ENCODE measurements at regions not wholly inside any gene's neighbourhood (a gene's known extent, or its start where the extent isn't known, plus 50 kb on each side); places are given as distances from the start of the nearest gene placed in this dataset.

DNA sequence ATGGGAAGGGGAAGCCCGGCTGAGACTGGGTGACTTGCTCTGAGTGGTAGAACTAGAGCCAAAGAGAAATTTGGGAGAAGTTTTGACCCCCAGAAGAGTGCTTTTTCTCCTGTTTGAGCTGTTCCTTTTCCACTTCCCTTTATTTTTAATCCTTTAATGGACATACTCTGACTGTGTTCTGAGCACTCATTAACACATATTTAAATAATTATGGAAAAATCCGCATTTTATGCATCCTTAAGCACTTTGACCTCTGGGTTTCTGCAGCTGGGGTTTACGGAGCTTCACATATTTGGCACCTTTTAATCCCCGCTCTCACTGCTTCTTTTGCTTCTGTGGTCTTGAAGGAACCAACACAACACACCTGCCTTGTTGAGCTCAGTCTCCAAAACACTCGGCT, 114.7 kb downstream of the FOXL1 start:
- no peak overlapping the region for H3K4me3 ChIP-seq
- no peak overlapping the region for H2AFZ ChIP-seq
- no peaks in the 10 kb centered on the region for H3F3A ChIP-seq (ENCODE audit: insufficient read depth)
- H3K79me2 ChIP-seq (ENCODE audit: insufficient read depth): no peaks in the 10 kb centered on the region
- in situ Hi-C loops (cut with MboI): no loop called here
- TF ChIP-seq EZH2phosphoT487 (IDR thresholded peaks at IDR 0.05; ENCODE audit: insufficient read depth, low read depth): no peak
- no peaks in the 10 kb centered on the region for H3K9me2 ChIP-seq (ENCODE audit: insufficient read depth)
- no peaks in the 10 kb centered on the region for H4K20me1 ChIP-seq (ENCODE audit: insufficient read depth)
- no peaks in the 10 kb centered on the region for H3K4me1 ChIP-seq (ENCODE audit: insufficient read depth)
- peaks cover 28% of the 10 kb centered on the region for H3K27me3 ChIP-seq (replicated peaks; ENCODE audit: insufficient read depth)
- no peak overlapping the region for H3K9ac ChIP-seq
- 38 to 45% methylated on average over 5 of the region's 5 CpGs for WGBS, 2 experiments (ENCODE audit: low coverage in 1 of 2, low lambda C conversion rate in 2 of 2, missing lambda C conversion rate in 2 of 2)
- H3K27ac ChIP-seq: no peak overlapping the region
- no peaks in the 10 kb centered on the region for H3K36me3 ChIP-seq (ENCODE audit: low read depth)
- no peak overlapping the region for H3K4me2 ChIP-seq (ENCODE audit: unreplicated experiment)
- H3K9me3 ChIP-seq (ENCODE audit: low read depth): no peaks in the 10 kb centered on the region
- no peak for DNase-seq

DNA sequence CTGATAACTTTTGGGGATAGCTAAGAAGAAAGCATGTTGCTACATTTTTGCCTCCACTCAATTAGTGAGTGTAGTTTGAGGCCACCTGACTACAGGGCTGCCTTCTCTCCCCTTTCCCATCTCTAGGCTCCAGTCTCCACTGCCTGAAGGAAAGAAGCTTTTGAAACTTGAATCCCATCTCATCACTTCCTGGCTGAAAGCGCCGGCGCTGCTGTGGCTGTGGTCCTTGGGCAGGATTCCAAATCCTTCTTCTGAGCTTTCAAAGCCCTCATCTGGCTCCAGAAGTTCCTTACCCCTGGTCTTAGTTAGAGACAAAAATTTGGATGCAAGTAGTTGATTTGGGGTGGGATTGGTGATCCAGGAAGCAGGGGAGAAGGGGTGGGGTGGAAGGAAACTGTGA, 119.4 kb downstream of the FOXL1 start:
- Histone ChIP-seq H3K36me3 (ENCODE audit: low read depth) (no peaks in the 10 kb centered on the region), H3K27me3 (replicated peaks; ENCODE audit: insufficient read depth) (peaks cover 17% of the 10 kb centered on the region), H3K9ac (no peak overlapping the region), H3K4me1 (ENCODE audit: insufficient read depth) (no peaks in the 10 kb centered on the region), H4K20me1 (ENCODE audit: insufficient read depth) (no peaks in the 10 kb centered on the region), H3K4me3 (no peak overlapping the region), H3F3A (ENCODE audit: insufficient read depth) (no peaks in the 10 kb centered on the region), H3K4me2 (ENCODE audit: unreplicated experiment) (no peak overlapping the region), H3K27ac (no peak overlapping the region), H3K9me2 (ENCODE audit: insufficient read depth) (no peaks in the 10 kb centered on the region), H3K9me3 (ENCODE audit: low read depth) (no peaks in the 10 kb centered on the region), H3K79me2 (ENCODE audit: insufficient read depth) (no peaks in the 10 kb centered on the region), H2AFZ (no peak overlapping the region)
- WGBS, 2 experiments (ENCODE audit: low coverage in 1 of 2, low lambda C conversion rate in 2 of 2, missing lambda C conversion rate in 2 of 2): 4 to 5% methylated on average over 3 of the region's 3 CpGs
- DNase-seq: peak; percentile 17
- in situ Hi-C loops (cut with MboI): no loop called here
- no peak for TF ChIP-seq EZH2phosphoT487 (IDR thresholded peaks at IDR 0.05; ENCODE audit: insufficient read depth, low read depth)
- no peak for TF ChIP-seq EZH2 (IDR thresholded peaks at IDR 0.05; ENCODE audit: insufficient read depth, poor library complexity, severe bottlenecking)

DNA sequence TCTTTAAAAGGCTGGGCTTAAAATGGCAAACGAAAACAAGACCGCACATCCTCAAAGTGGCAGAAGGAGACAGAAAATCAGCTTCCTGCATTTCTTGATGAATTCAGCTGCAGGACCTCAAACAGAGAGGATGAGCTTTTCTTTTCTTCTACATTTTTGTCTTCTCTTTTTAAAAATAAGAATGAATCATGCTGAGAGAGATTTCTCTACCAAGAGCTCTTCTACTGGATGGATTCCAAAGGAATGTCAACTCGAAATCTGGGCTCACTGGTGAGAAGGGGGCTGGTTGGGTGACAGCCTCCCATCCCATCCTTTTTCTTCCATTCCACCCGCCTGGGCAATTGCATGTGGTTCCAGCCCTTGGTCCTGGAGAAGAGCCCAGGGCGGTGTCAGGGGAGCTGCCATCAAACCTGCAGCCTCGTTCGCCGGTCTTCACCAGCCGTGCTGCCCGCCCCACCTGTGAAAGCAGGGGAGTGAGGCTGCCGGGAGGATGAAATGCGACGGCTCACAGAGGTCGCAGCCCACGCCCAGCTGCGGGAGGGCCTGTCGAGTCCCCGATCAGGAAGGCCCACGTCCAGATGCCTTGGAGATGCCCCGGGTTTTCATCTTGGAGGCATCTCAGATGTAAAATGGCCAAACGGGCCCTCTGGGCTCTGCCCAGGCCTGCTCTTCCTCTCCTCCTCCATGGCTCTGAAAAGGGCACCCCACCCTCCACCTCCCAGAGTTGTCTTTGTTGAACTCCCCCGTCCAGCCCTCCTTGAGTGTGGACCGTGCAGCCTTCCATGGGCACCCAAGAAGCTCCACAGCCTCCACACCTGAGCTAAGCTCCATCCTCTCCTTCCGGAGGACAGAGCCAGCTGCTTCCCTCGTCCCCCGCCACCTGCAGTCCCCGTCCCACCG, 121.9 kb downstream of the FOXL1 start:
- WGBS, 2 experiments (ENCODE audit: low coverage in 1 of 2, low lambda C conversion rate in 2 of 2, missing lambda C conversion rate in 2 of 2): 66 to 73% methylated on average over 24 to 28 of the region's 28 CpGs
- no peak for TF ChIP-seq EZH2phosphoT487 (IDR thresholded peaks at IDR 0.05; ENCODE audit: insufficient read depth, low read depth)
- TF ChIP-seq EZH2 (IDR thresholded peaks at IDR 0.05; ENCODE audit: insufficient read depth, poor library complexity, severe bottlenecking): no peak
- Histone ChIP-seq H3K36me3 (ENCODE audit: low read depth) (no peaks in the 10 kb centered on the region), H3K9me3 (ENCODE audit: low read depth) (no peaks in the 10 kb centered on the region), H3K4me2 (ENCODE audit: unreplicated experiment) (no peak overlapping the region), H3K27ac (no peak overlapping the region), H3F3A (ENCODE audit: insufficient read depth) (no peaks in the 10 kb centered on the region), H2AFZ (no peak overlapping the region), H3K9ac (no peak overlapping the region), H3K27me3 (replicated peaks; ENCODE audit: insufficient read depth) (peaks cover 7% of the 10 kb centered on the region), H3K4me3 (no peak overlapping the region), H3K9me2 (ENCODE audit: insufficient read depth) (no peaks in the 10 kb centered on the region), H4K20me1 (ENCODE audit: insufficient read depth) (no peaks in the 10 kb centered on the region), H3K4me1 (ENCODE audit: insufficient read depth) (no peaks in the 10 kb centered on the region), H3K79me2 (ENCODE audit: insufficient read depth) (no peaks in the 10 kb centered on the region)
- in situ Hi-C loops (cut with MboI): no loop called here
- no peak for DNase-seq

DNA sequence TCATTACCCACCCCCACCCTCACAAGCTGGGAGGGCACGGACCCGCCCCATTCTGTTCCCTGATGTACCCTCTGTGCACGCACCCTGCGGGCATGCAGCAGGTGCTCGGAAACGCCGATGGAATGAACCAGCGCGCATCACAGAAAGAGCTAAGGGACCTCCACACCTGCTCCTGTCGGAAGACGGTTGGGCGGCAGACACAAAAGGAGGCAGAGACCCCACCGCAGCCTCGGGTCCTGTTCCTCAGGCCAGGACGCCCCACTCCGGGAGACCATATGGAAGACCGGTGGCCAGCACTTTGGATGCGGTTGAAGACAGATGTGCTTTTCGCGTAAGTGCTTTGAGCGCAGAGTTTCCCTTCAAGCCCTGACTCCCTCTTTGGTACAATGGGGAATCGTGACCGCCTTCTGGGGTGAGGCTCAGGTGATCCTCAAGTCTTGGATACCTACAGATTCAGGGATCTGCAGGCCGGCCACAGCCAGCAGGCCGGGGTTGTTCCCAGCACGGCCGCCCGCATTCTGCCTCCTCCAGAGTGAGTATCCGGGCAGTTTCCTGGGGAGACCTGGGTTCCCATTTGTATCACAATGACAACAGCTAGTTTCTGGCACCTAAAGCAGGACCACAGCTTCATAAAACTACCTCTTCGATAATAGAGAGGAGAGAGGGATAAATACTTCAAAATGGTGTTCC, 123.1 kb downstream of the FOXL1 start:
- H3K36me3 ChIP-seq (ENCODE audit: low read depth): no peaks in the 10 kb centered on the region
- H4K20me1 ChIP-seq (ENCODE audit: insufficient read depth): no peaks in the 10 kb centered on the region
- no peak overlapping the region for H3K4me3 ChIP-seq
- H3K27me3 ChIP-seq (replicated peaks; ENCODE audit: insufficient read depth): peaks cover 7% of the 10 kb centered on the region
- no peaks in the 10 kb centered on the region for H3K9me2 ChIP-seq (ENCODE audit: insufficient read depth)
- no peaks in the 10 kb centered on the region for H3K4me1 ChIP-seq (ENCODE audit: insufficient read depth)
- 91 to 92% methylated on average over 30 of the region's 30 CpGs for WGBS, 2 experiments (ENCODE audit: low coverage in 1 of 2, low lambda C conversion rate in 2 of 2, missing lambda C conversion rate in 2 of 2)
- no peak overlapping the region for H3K27ac ChIP-seq
- DNase-seq: no peak
- H3F3A ChIP-seq (ENCODE audit: insufficient read depth): no peaks in the 10 kb centered on the region
- H3K9me3 ChIP-seq (ENCODE audit: low read depth): no peaks in the 10 kb centered on the region
- no peak overlapping the region for H3K4me2 ChIP-seq (ENCODE audit: unreplicated experiment)
- in situ Hi-C loops (cut with MboI): no loop called here
- TF ChIP-seq EZH2phosphoT487 (IDR thresholded peaks at IDR 0.05; ENCODE audit: insufficient read depth, low read depth) (no peak), EZH2 (IDR thresholded peaks at IDR 0.05; ENCODE audit: insufficient read depth, poor library complexity, severe bottlenecking) (no peak)
- H2AFZ ChIP-seq: no peak overlapping the region
- H3K9ac ChIP-seq: no peak overlapping the region
- no peaks in the 10 kb centered on the region for H3K79me2 ChIP-seq (ENCODE audit: insufficient read depth)

All from GM23248 (cell line).